Fibroblast of pulmonary artery (primary cell): ENCODE measurements at regions not wholly inside any gene's neighbourhood (a gene's known extent, or its start where the extent isn't known, plus 50 kb on each side); places are given as distances from the start of the nearest gene placed in this dataset.

Experiments used
- DNase-seq: peaks from one replicate; pipeline ENCODE4 v3.0.0-alpha.2; 2010; ENCODE audit warnings: low read depth
- H3K4me3 ChIP-seq: replicated peaks from 2 replicates; pipeline ENCODE4 v1.5.1; 2011; ENCODE audit warnings: low read depth, mild to moderate bottlenecking, control low read depth, low read length, moderate library complexity
- TF ChIP-seq, protein P1 (sequence below): IDR thresholded peaks from 2 replicates; pipeline ENCODE4 v1.5.1; 2011; ENCODE audit warnings: mild to moderate bottlenecking, control low read depth, low read length, inconsistent platforms; ENCODE audit errors: missing control alignments

DNA sequence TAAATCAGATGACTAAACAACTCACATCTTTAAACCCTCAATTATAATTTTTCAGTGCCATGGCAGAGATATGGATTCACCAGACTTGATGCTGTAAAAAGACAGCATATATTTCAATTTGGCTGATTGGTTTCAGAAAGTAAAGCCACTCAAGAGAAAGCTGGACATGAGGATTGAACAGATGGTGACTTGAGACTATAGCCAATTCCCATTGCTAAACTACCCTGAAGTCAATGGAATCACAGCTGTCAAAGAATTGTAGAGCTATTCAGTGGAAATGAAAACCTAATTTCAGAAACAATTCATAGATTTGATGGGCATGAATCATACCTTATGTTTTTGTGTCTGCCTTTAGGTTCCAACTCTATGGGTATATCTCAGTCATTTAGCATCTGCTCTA lies 510.6 kb upstream of the BOD1L1 start:
- no peak overlapping the region for H3K4me3 ChIP-seq
- no peak for DNase-seq
- TF ChIP-seq, protein P1, sequence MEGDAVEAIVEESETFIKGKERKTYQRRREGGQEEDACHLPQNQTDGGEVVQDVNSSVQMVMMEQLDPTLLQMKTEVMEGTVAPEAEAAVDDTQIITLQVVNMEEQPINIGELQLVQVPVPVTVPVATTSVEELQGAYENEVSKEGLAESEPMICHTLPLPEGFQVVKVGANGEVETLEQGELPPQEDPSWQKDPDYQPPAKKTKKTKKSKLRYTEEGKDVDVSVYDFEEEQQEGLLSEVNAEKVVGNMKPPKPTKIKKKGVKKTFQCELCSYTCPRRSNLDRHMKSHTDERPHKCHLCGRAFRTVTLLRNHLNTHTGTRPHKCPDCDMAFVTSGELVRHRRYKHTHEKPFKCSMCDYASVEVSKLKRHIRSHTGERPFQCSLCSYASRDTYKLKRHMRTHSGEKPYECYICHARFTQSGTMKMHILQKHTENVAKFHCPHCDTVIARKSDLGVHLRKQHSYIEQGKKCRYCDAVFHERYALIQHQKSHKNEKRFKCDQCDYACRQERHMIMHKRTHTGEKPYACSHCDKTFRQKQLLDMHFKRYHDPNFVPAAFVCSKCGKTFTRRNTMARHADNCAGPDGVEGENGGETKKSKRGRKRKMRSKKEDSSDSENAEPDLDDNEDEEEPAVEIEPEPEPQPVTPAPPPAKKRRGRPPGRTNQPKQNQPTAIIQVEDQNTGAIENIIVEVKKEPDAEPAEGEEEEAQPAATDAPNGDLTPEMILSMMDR: no peak

DNA sequence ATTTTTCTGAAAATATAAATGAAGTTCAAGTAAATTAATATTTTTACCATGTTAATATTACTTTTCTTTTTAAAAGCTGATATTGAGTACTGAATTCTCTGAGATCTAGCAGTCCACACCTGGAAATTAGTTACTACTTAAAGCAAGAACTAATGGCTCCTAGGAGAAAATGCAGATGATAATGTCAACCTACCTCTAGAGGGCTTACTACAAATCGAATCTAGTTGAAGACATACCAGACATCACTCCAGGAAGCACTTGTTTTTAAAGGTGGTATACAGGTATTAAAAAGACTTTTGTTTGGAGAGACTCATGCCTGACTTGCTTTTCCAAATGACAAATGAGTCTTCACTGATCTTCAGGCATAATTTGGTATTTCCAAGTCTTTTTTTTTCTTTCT lies 516.4 kb upstream of the BOD1L1 start:
- peak; percentile 9 for DNase-seq
- TF ChIP-seq, protein P1: peak; percentile 18
- H3K4me3 ChIP-seq: no peak overlapping the region

DNA sequence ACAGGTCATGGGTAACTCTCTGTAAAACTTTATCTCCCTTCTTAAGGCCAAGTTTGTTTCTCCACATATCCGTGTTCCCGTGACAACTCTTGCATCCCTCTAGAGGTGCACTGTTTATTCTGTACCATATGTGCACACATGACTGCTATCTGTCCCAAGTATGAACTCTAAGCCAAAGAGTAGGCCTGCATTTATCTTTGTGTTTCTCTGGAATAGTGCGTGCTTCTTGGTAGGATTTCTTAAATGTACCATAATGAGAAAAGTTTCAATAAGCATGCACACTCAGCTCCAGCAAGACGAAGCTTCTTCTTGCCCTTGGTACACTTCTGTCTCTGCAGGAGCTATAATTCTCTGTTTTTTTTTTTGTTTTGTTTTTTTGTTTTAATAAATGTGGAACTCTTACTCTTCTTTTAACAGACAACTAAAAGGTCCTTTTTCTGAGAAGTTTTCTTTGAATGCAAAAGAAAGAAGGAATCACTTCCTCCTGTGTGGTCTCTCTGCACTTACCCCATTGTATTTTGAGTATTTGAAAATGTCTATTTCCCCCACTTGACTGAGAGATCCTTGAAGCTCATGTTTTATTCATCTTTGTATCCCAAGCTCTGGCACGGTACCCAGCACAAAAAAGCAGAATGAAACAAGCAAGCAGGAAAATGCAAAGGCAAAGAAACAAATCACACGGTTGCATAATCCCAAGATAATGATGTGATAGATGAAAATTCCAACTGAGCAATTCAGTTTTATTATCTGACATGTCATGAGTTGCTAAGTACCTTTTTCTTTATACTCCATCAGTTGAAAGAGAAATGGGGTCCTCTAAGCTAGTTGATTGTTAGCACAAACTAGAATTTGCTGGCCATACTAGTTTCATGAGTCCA lies 521.9 kb upstream of the BOD1L1 start:
- TF ChIP-seq, protein P1: no peak
- no peak overlapping the region for H3K4me3 ChIP-seq
- peak; percentile 35 for DNase-seq

DNA sequence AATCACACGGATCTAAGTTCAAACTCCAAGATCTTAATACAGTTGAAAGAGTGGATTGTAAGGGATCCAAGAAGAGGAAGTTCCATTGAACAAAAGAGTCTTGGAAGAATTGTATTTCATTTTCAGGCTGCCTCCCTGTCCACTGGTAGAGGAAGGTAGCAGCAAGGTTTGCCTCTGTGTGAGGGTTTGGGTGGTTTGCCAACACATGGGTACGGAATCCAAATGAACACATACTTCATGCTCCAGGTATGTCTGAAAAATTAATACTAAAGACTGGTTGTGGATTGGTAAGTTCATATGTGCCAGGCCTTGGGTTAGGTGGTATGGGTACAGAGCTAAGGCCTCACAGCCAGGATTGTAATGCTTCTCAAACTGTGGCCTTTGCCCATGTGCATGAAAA lies 523.6 kb upstream of the BOD1L1 start:
- TF ChIP-seq, protein P1: no peak
- DNase-seq: no peak
- no peak overlapping the region for H3K4me3 ChIP-seq

DNA sequence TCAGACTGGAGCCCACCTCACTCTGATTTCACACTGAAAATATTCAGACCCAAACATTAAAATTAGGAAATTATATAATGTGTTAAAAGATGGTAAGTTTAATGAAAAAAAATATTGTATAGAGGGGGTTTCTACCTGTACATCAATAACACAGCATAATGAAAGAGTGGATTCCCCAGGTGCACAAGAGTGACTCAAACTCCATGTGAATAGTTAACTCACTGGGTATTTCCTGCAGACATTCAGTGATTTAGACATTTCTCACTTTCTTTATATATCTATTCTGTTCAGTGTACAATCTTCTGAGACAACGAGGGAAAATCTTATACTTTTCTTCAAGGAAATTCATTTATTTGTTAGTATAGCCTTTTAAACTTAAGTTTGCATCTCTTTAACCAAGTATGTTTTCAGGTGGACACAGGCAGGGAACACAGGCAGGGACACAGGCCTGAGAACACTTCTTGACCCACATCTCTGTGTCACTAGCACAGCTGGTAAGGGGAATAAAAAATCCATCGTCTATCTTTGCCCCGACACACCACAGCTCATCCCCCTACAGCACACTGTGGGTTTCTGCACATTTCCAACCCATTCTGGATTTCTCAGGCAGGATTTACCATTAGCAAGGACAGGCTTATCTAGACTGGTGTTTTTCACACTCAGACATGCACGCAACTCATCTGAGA lies 525.5 kb upstream of the BOD1L1 start:
- no peak overlapping the region for H3K4me3 ChIP-seq
- no peak for DNase-seq
- TF ChIP-seq, protein P1: no peak

DNA sequence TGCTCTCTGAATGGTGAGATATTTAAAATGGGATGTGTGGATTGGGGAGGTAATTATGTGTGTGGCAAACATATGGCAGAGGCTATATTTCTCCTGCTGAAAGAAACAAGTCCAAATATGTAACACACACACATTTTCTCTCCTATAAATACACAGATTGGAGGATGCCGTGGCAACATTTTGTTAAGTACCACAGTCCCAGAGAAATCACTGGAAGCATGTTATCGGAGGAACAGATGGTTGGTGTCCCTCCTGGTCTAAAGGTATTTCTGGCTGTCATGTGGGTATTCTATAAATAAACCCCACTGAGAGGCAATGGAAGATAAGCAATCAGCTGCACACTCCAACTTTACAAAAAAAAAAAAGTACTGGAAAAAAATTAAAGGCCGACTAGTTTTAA lies 528.3 kb upstream of the BOD1L1 start:
- H3K4me3 ChIP-seq: no peak overlapping the region
- no peak for DNase-seq
- TF ChIP-seq, protein P1: no peak

DNA sequence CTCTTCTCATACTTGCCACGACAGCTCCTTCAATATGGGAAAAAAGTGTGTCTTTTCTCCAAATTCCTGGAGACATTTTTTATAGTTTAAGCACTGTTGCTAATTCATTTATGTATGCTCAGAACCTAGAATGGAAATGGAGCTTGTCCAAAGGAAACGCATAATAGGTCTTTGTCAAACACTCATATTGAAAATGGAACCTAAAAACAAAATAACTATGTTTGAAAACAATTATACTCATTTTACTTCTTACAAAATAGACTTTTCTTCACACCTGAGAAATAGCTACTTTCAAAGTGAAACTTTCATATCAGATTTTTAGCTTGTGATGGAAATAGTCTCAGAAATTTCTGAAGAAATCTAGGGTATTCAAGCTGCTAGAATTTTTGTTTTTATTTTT lies 529.7 kb upstream of the BOD1L1 start:
- DNase-seq: no peak
- H3K4me3 ChIP-seq: no peak overlapping the region
- TF ChIP-seq, protein P1: no peak
